ENCODE measurements at regions not wholly inside any gene's neighbourhood (a gene's known extent, or its start where the extent isn't known, plus 50 kb on each side); places are given as distances from the start of the nearest gene placed in this dataset.

DNA sequence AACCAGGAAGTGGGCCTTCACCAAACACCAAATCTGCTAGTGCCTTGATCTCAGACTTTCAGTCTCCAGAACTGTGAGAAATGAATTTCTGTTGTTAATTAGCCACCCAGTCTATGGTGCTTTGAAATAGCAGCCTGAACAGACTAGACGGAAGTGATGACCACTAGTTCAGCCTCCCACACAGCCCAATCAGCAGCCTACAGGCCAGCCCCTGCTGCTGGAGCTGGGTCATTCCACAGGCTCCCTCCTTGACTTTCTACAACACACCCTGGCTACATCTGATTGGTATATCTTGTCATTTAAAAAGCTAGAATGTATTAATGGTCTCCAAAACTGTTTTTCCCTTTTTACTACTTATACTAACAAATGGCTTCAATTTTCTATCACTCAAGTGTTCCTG, 277.2 kb upstream of the TAC1 start:
- intact Hi-C loops (cut with DNase I) = no loop called here
- DNase-seq (ENCODE audit: low spot score) = no peak

GRCh38 chr7:97457054-97457453, 274.8 kb upstream of the TAC1 start:
- DNase-seq (ENCODE audit: low spot score) = no peak
- intact Hi-C loops (cut with DNase I) = no loop called here

DNA sequence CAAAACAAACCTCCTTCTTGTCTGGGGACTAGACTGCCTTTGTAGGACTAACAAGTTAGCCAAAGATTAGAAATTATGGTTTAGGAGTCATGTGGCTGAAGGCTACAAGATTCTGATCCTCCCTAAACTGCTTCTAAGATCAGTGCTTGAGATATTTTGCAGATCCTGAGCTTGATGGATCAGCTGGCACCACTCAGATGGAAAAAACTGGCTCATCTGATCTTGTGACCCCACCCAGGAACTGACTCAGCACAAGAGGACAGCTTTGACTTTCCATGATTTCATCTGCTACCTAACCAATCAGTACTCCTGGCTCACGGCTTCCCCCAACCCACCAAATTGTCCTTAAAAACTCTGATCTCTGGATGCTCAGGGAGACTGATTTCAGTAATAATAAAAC, 271.5 kb upstream of the TAC1 start:
- DNase-seq (ENCODE audit: low spot score) = no peak
- intact Hi-C loops (cut with DNase I) = no loop called here

DNA sequence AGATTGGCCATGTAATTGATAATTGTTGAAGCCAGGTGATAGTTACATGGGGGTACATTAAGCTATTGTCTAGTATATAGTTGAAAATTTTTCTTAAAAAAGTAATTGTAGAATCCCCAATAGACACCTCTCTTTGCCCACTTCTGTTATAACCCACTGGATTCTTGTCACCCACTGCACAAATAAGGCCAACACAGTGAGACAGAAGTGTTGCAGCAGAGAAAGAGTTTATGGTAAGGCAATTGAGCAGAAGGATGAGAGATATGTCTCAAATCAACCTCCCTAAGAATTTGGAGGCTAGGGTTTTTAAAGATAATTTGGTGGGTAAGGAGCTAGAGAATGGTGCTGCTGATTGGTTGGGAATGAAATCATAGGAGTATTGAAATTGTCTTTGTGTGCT, 270.3 kb upstream of the TAC1 start:
- no peak for DNase-seq (ENCODE audit: low spot score)

DNA sequence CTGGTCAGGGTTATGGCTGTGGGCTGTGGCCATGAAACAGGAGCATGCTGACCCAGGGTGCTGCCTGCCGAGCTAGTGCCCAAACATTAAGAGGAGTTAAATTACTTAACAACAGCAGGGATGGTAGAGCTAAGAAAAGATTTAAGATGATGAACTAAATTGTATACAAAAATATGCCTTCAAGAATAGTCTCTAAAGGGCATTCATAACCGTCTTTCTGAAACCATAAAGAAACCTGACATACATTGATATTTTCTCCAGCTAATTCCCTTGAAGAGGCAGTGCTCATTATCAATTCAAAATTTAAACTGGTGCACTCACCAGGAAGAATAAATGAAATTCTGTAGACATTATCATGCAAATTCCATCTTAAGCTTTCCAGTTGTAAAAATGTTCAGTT, 265.8 kb upstream of the TAC1 start:
- no peak for DNase-seq (ENCODE audit: low spot score)
- intact Hi-C loops (cut with DNase I) = no loop called here

More for the DNA sequence above, 270.3 kb upstream of the TAC1 start:
- intact Hi-C loops (cut with DNase I) = no loop called here

- intact Hi-C loops (cut with DNase I) = no loop called here
- no peak for DNase-seq (ENCODE audit: low spot score)
These were observed 264.7 kb upstream of the TAC1 start for GRCh38 chr7:97466999-97467740.

GRCh38 chr7:97468493-97468892, 263.4 kb upstream of the TAC1 start:
- intact Hi-C loops (cut with DNase I) = no loop called here
- DNase-seq (ENCODE audit: low spot score) = no peak

DNA sequence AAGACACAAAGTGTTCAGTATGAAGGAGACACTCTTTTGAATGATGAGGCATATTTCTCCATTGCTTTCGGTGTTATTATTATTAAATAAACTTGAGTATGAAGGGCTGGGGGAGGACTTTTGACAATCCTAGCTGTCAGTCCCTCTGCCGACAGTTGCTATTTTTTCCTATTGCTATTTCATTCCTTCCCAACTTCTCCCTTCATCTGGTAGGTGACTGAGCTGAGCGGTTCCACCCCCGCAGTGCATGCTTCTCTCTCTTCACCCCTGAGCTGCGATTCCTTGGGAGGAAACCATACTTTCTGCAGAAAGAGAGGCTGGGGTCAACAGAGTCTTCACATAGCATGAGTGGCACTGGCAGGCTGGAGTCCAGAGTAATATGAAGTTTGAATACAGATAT, 261.2 kb upstream of the TAC1 start:
- intact Hi-C loops (cut with DNase I) = loop anchor here in 1 of 2 donors (10.0 kb wide), 1 partner anchor 1954 kb away; no protein-coding TSS in a partner anchor
- no peak for DNase-seq (ENCODE audit: low spot score)

- intact Hi-C loops (cut with DNase I) = loop anchor here in 1 of 2 donors (10.0 kb wide), 1 partner anchor 1953 kb away; no protein-coding TSS in a partner anchor
- no peak for DNase-seq (ENCODE audit: low spot score)
These were observed 260.4 kb upstream of the TAC1 start for GRCh38 chr7:97471491-97471890.

GRCh38 chr7:97479740-97480290, 252.1 kb upstream of the TAC1 start:
- no peak for DNase-seq (ENCODE audit: low spot score)
- intact Hi-C loops (cut with DNase I) = loop anchor here (5.0 to 10.0 kb wide), 2 partner anchors 1428 to 1945 kb away; no protein-coding TSS in a partner anchor

DNA sequence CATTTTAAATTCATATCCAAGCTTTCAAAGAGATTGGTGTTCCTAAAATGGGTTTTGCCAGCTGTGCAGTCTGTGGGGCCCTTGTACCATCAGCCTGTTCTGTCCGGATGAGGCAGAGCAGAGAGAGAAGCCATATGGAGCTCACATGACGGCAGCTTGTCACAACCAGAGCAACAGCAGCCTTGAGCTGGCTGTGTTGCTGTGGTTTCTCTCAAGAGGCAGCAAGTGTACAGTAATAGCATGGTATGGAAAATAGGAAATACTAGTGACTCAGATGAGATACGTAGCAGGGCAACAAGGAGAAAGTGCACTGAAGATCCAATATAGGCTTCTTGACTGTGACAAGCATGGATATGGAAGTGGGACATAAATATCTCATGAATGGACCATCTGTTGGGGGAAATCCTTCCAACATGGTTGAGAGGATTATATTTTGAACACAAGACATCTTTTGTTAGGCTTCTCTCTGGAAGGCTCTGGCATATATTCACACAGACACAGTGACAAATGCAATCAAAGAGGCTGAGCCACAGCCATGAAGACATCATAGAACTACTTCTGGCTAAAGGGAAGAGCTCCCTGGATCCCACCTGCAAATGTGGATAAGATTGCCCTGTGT, 251.0 kb upstream of the TAC1 start:
- intact Hi-C loops (cut with DNase I) = no loop called here
- no peak for DNase-seq (ENCODE audit: low spot score)

GRCh38 chr7:97495487-97495886, 236.4 kb upstream of the TAC1 start:
- DNase-seq (ENCODE audit: low spot score) = no peak
- intact Hi-C loops (cut with DNase I) = no loop called here

- DNase-seq (ENCODE audit: low spot score) = no peak
- intact Hi-C loops (cut with DNase I) = no loop called here
These were observed 232.7 kb upstream of the TAC1 start for GRCh38 chr7:97499204-97499603.

DNA sequence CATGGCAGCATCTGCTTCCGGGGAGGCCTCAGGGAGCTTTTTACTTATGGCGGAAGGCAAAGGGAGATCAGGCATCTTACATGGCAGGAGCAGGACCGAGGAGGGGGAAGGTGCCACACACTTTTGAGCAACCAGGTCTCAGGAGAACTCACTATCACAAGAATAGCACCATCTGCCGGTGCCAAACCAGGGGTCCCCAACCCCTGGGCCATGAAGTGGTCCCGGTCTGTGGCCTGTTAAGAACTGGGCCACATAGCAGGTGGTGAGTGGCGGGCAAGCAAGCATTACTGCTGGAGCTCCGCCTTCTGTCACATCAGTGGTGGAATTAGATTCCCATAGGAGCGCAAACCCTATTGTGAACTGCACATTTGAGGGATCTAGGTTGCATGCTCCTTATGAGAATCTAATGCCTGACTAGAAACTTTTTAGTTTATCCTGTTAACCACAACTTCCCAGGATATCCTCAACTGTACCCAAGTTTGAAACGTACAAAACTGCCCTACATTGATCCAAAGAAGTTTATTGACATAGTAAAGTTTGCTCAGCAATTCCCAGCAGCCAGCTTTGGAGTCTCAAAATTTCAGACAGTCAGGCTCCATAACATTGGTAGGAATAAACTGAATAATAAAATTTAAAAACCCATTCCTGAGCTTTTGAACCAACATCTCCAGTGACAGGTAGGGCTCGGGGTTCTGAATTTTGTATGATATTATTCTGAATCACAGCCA, 228.4 kb upstream of the TAC1 start:
- intact Hi-C loops (cut with DNase I) = no loop called here
- DNase-seq (ENCODE audit: low spot score) = no peak

DNA sequence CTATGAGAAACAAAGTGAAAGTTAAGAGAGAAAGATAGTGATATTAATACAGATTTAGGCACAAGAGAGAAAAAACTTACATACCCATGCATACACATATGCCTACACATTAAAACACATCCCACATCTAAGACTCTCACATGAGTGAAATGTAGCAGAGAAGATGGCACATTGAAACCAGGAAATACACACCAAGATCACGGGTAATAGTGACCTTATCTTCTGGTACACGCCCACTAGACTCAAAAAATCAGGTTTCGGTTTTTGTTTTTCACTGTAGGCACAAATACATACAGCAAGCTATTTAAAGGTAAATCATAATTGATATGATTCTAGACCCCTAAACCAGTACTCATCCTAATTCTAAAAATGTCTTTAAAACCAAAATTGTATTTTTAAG, 225.2 kb upstream of the TAC1 start:
- intact Hi-C loops (cut with DNase I) = no loop called here
- no peak for DNase-seq (ENCODE audit: low spot score)

- intact Hi-C loops (cut with DNase I) = no loop called here
- DNase-seq (ENCODE audit: low spot score) = no peak
These were observed 219.3 kb upstream of the TAC1 start for GRCh38 chr7:97512441-97513207.

- intact Hi-C loops (cut with DNase I) = no loop called here
These were observed 218.6 kb upstream of the TAC1 start for GRCh38 chr7:97513326-97513725.

GRCh38 chr7:97541188-97541587, 190.7 kb upstream of the TAC1 start:
- DNase-seq (ENCODE audit: low spot score) = peak; percentile 54
- intact Hi-C loops (cut with DNase I) = no loop called here

More at GRCh38 chr7:97513326-97513725, 218.6 kb upstream of the TAC1 start:
- no peak for DNase-seq (ENCODE audit: low spot score)

GRCh38 chr7:97555857-97556421, 175.9 kb upstream of the TAC1 start:
- no peak for DNase-seq (ENCODE audit: low spot score)
- intact Hi-C loops (cut with DNase I) = no loop called here

All from posterior vena cava (tissue), 2 donors.